ENCODE measurements at regions not wholly inside any gene's neighbourhood (a gene's known extent, or its start where the extent isn't known, plus 50 kb on each side); places are given as distances from the start of the nearest gene placed in this dataset.

DNA sequence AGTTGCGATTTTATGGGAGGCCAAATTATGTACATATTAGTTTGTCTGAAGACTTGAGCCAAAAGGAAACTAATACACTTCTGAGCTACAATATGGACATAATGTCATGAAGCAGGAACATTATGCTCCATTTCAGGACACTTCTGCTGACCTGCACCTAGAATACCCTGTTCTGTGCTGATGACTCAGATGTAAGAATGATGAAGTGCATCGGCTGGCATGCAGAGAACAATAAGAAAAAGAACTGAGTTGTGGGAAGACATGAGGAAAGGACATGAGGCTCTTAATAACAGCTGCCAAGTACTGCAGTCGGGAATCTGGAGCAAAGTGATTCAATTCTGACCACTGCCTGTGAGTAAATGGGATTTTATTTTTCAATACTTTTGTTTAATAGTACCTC lies 192.9 kb upstream of the VSTM2A start:
- no peak for FAIRE-seq

More for the DNA sequence above, 192.9 kb upstream of the VSTM2A start:
- no peak overlapping the region for H3K27ac ChIP-seq (ENCODE audit: low read depth, low read length)
- H2BK15ac ChIP-seq (ENCODE audit: low read length) = no peak overlapping the region
- H4K5ac ChIP-seq (ENCODE audit: insufficient read length, low read depth, low read length) = no peak overlapping the region
- no peak overlapping the region for H3K14ac ChIP-seq (ENCODE audit: insufficient read length)
- H3K56ac ChIP-seq (replicated peaks; ENCODE audit: insufficient read length, low read depth, low read length) = no peak overlapping the region
- H3K9me3 ChIP-seq (ENCODE audit: insufficient read depth in 2 of 2, low read depth in 1 of 2, low read length in 1 of 2) = no peaks in the 10 kb centered on the region
- H2AFZ ChIP-seq (ENCODE audit: low read length) = no peak overlapping the region
- TF ChIP-seq KDM4A (IDR thresholded peaks at IDR 0.05; ENCODE audit: low read depth, low read length, severe bottlenecking) = no peak
- no peak for TF ChIP-seq CHD1 (IDR thresholded peaks at IDR 0.05; ENCODE audit: low read depth, low read length)
- TF ChIP-seq SIRT6 (IDR thresholded peaks at IDR 0.05; ENCODE audit: low read length) = no peak
- no peak for TF ChIP-seq CEBPB (IDR thresholded peaks at IDR 0.05; ENCODE audit: low read depth, low read length)
- no peak for TF ChIP-seq BCL11A (IDR thresholded peaks at IDR 0.05; ENCODE audit: low read depth in 2 of 2, low read length in 2 of 2)
- no peak for TF ChIP-seq SP1 (IDR thresholded peaks at IDR 0.05; ENCODE audit: low read depth, low read length)
- H2BK120ac ChIP-seq (replicated peaks; ENCODE audit: low read depth, low read length) = no peak overlapping the region
- H3K79me1 ChIP-seq (ENCODE audit: low read depth, low read length) = no peaks in the 10 kb centered on the region
- no peak overlapping the region for H4K8ac ChIP-seq (ENCODE audit: extremely low read depth, insufficient read depth, low read length)
- H3K4me1 ChIP-seq (replicated peaks in 1 of 4; ENCODE audit: control insufficient read depth in 3 of 4, insufficient read depth in 4 of 4, low read length in 3 of 4) = no peaks in the 10 kb centered on the region
- no peak overlapping the region for H2AK5ac ChIP-seq (ENCODE audit: low read depth, low read length)
- H3K18ac ChIP-seq (ENCODE audit: extremely low read depth, low read length) = no peak overlapping the region
- H3K9ac ChIP-seq (replicated peaks in 1 of 4; ENCODE audit: extremely low read depth in 1 of 4, low read depth in 3 of 4, low read length in 3 of 4) = no peak overlapping the region
- no peak for DNase-seq (ENCODE audit: low read depth in 1 of 2, low spot score in 2 of 2)
- ChIA-PET CTCF (ENCODE audit: partially characterized antibody) (no interaction called here), POLR2A (ENCODE audit: partially characterized antibody) (no interaction called here)
- H3K36me3 ChIP-seq (ENCODE audit: control insufficient read depth in 2 of 4, insufficient read depth in 4 of 4, low read length in 3 of 4) = no peaks in the 10 kb centered on the region
- no peak overlapping the region for H3K23ac ChIP-seq (ENCODE audit: insufficient read length)
- H3K4ac ChIP-seq (replicated peaks; ENCODE audit: insufficient read length, low read depth, low read length) = no peak overlapping the region
- H3K4me2 ChIP-seq (ENCODE audit: insufficient read depth in 1 of 2, low read depth in 2 of 2, low read length in 2 of 2) = no peak overlapping the region
- H4K20me1 ChIP-seq (replicated peaks in 1 of 2; ENCODE audit: control insufficient read depth in 1 of 2, insufficient read depth in 2 of 2, low read length in 2 of 2) = no peaks in the 10 kb centered on the region
- H4K91ac ChIP-seq (replicated peaks; ENCODE audit: insufficient read length, low read length) = no peak overlapping the region
- no peaks in the 10 kb centered on the region for H3K79me2 ChIP-seq (ENCODE audit: control insufficient read depth in 1 of 2, insufficient read depth in 2 of 2, low read length in 2 of 2)
- no peaks in the 10 kb centered on the region for H3K23me2 ChIP-seq (ENCODE audit: low read depth, low read length)
- H2BK5ac ChIP-seq (ENCODE audit: low read depth, low read length) = no peak overlapping the region
- H3K4me3 ChIP-seq (ENCODE audit: extremely low read depth in 1 of 4, insufficient read depth in 2 of 4, low read depth in 3 of 4, low read length in 4 of 4) = no peak overlapping the region
- H2BK20ac ChIP-seq (ENCODE audit: low read length) = no peak overlapping the region
- no peaks in the 10 kb centered on the region for H3K27me3 ChIP-seq (replicated peaks in 1 of 4; ENCODE audit: control insufficient read depth in 3 of 4, extremely low read depth in 1 of 4, insufficient read depth in 3 of 4, low read length in 3 of 4)
- 85% methylated on average over 3 of the region's 3 CpGs; no CpG with 5 or more reads in 1 of the 2 experiments for WGBS, 2 experiments (ENCODE audit: extremely low coverage in 1 of 2, insufficient coverage in 1 of 2, insufficient read length in 1 of 2, insufficient replicate concordance in 2 of 2, low coverage in 1 of 2, low lambda C conversion rate in 2 of 2, missing lambda C conversion rate in 1 of 2)
- no peak overlapping the region for H2BK12ac ChIP-seq (ENCODE audit: low read depth, low read length)

Measured in H1 (cell line).